Chondrocyte (in vitro differentiated cells): ENCODE measurements at regions not wholly inside any gene's neighbourhood (a gene's known extent, or its start where the extent isn't known, plus 50 kb on each side); places are given as distances from the start of the nearest gene placed in this dataset.
"Not testable (repeated sequence)": the region's sequence is repeated elsewhere in the genome, so short reads cannot be mapped to it uniquely, and the experiment has no call there.

Experiments used
- DNase-seq: peaks from one replicate; pipeline ENCODE4 v3.0.0; 2021; ENCODE audit warnings: mixed read lengths, low spot score
- H3K27ac Mint-ChIP-seq: one replicate; pipeline ENCODE4 v1.8.0; 2021; ENCODE audit warnings: mild to moderate bottlenecking, moderate library complexity, mixed read lengths; ENCODE audit not compliant: unreplicated experiment
- H3K27me3 Mint-ChIP-seq: 2 replicates; pipeline ENCODE4 v1.8.0; 2021; ENCODE audit warnings: low read depth, mixed read lengths
- H3K36me3 Mint-ChIP-seq: 2 replicates; pipeline ENCODE4 v1.8.0; 2021; ENCODE audit warnings: low read depth, mixed read lengths
- H3K4me1 Mint-ChIP-seq: 2 replicates; pipeline ENCODE4 v1.8.0; 2021; ENCODE audit warnings: low read depth, mild to moderate bottlenecking, mixed read lengths
- H3K4me3 Mint-ChIP-seq: one replicate; pipeline ENCODE4 v1.8.0; 2021; ENCODE audit warnings: mild to moderate bottlenecking, moderate library complexity, mixed read lengths; ENCODE audit not compliant: unreplicated experiment
- H3K9me3 Mint-ChIP-seq: 2 replicates; pipeline ENCODE4 v1.8.0; 2021; ENCODE audit warnings: low read depth, mixed read lengths
- TF ChIP-seq, protein P1 (sequence below): fragments of 200-600 bp; sonication (generic); IDR thresholded peaks from 2 replicates; pipeline ENCODE4 v1.5.0; 2021; ENCODE audit warnings: antibody characterized with exemption, mild to moderate bottlenecking, moderate library complexity

DNA sequence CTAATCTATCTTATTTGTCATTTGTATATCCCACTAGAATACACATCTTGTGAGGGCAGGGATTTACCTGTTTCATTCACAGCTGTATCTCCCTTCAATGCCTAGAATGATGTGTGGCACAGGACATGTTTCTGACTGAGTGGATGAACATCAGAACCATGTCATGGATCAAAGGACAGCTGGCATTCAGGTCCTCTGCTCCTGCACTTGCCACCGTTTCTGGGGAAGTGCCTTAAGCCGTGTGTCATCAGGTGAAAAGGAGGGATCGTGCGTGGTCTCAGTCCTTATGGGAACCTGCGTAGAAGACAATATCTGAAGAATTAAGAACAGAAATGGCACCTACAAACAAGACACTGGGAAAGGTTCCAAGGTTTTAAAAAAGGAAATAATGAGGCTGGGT is 206.1 kb upstream of the GATA6 start:
- no peak for DNase-seq
- H3K9me3 Mint-ChIP-seq, result no peaks in the 10 kb centered on the region
- H3K36me3 Mint-ChIP-seq, result no peaks in the 10 kb centered on the region
- H3K4me1 Mint-ChIP-seq, result no peaks in the 10 kb centered on the region
- TF ChIP-seq, protein P1, sequence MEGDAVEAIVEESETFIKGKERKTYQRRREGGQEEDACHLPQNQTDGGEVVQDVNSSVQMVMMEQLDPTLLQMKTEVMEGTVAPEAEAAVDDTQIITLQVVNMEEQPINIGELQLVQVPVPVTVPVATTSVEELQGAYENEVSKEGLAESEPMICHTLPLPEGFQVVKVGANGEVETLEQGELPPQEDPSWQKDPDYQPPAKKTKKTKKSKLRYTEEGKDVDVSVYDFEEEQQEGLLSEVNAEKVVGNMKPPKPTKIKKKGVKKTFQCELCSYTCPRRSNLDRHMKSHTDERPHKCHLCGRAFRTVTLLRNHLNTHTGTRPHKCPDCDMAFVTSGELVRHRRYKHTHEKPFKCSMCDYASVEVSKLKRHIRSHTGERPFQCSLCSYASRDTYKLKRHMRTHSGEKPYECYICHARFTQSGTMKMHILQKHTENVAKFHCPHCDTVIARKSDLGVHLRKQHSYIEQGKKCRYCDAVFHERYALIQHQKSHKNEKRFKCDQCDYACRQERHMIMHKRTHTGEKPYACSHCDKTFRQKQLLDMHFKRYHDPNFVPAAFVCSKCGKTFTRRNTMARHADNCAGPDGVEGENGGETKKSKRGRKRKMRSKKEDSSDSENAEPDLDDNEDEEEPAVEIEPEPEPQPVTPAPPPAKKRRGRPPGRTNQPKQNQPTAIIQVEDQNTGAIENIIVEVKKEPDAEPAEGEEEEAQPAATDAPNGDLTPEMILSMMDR, result no peak
- no peak overlapping the region for H3K4me3 Mint-ChIP-seq
- no peak overlapping the region for H3K27ac Mint-ChIP-seq
- H3K27me3 Mint-ChIP-seq, result peaks cover 29% of the 10 kb centered on the region

DNA sequence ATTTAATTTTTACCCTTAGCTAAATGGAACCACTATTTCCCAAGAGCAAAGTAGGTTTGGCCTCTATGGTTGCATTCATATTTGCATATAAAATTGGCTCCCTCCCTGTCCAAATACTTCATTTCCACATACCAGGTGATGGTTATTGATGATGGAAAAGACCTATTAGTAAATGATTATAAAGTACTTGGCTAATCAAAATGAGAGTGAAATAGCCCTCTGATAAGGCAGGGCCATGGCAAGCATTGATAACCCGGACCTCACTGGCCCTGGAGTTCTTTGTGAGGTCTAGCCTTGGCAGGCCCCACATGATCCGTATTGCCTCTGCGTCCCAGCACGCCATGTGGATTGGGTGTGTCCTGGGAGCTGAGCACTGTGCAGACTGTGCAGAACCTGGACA is 201.1 kb upstream of the GATA6 start:
- no peaks in the 10 kb centered on the region for H3K36me3 Mint-ChIP-seq
- no peak overlapping the region for H3K4me3 Mint-ChIP-seq
- peaks cover 7% of the 10 kb centered on the region for H3K27me3 Mint-ChIP-seq
- no peak overlapping the region for H3K27ac Mint-ChIP-seq
- H3K9me3 Mint-ChIP-seq, result no peaks in the 10 kb centered on the region
- TF ChIP-seq, protein P1, result no peak
- no peak for DNase-seq
- peaks cover 5% of the 10 kb centered on the region for H3K4me1 Mint-ChIP-seq

GRCh38 chr18:21972281-21972680 is 197.1 kb upstream of the GATA6 start:
- no peak overlapping the region for H3K27ac Mint-ChIP-seq
- no peak for DNase-seq
- H3K27me3 Mint-ChIP-seq, result peaks cover 4% of the 10 kb centered on the region
- peaks cover 5% of the 10 kb centered on the region for H3K4me1 Mint-ChIP-seq
- no peak overlapping the region for H3K4me3 Mint-ChIP-seq
- no peaks in the 10 kb centered on the region for H3K36me3 Mint-ChIP-seq
- no peaks in the 10 kb centered on the region for H3K9me3 Mint-ChIP-seq
- TF ChIP-seq, protein P1, result no peak

- H3K9me3 Mint-ChIP-seq, DNase-seq, H3K27ac Mint-ChIP-seq, H3K4me1 Mint-ChIP-seq, H3K36me3 Mint-ChIP-seq, H3K27me3 Mint-ChIP-seq, H3K4me3 Mint-ChIP-seq: not testable (repeated sequence)
These were observed 193.4 kb upstream of the GATA6 start for GRCh38 chr18:21975954-21976353.

GRCh38 chr18:21978546-21979170 is 190.7 kb upstream of the GATA6 start:
- Mint-ChIP-seq H3K27me3 (peaks cover 5% of the 10 kb centered on the region), H3K4me3 (no peak overlapping the region), H3K36me3 (peaks cover 3% of the 10 kb centered on the region), H3K4me1 (no peaks in the 10 kb centered on the region), H3K9me3 (peaks cover 8% of the 10 kb centered on the region), H3K27ac (no peak overlapping the region)
- no peak for DNase-seq
- TF ChIP-seq, protein P1, result no peak

- DNase-seq, result no peak
- Mint-ChIP-seq H3K4me3 (no peak overlapping the region), H3K36me3 (peaks cover 3% of the 10 kb centered on the region), H3K27me3 (peaks cover 7% of the 10 kb centered on the region), H3K4me1 (no peaks in the 10 kb centered on the region), H3K27ac (no peak overlapping the region), H3K9me3 (peaks cover 8% of the 10 kb centered on the region)
- TF ChIP-seq, protein P1, result no peak
These were observed 190.2 kb upstream of the GATA6 start for GRCh38 chr18:21979171-21979560.
